A673 (cell line): ENCODE measurements at regions not wholly inside any gene's neighbourhood (a gene's known extent, or its start where the extent isn't known, plus 50 kb on each side); places are given as distances from the start of the nearest gene placed in this dataset.

Source experiments
- BruUV-seq: library from RNA; stranded (reverse); fragments of 400-500 nt; replicated peaks from 2 replicates; lab custom pipeline; 2021; lab: Mats Ljungman, UMichigan
- CTCF ChIA-PET: fragments of 300-600 bp; sonication (Branson Sonifier 250); formaldehyde crosslinking; loops from one replicate; lab custom pipeline; 2022; ENCODE audit warnings: antibody characterized with exemption; lab: Charles Lee
- POLR2A ChIA-PET: fragments of 300-600 bp; sonication (Branson Sonifier 250); formaldehyde crosslinking; loops from one replicate; lab custom pipeline; 2022; ENCODE audit warnings: antibody characterized with exemption; ENCODE audit not compliant: low non-redundant PET; lab: Charles Lee
- DNase-seq: peaks from one replicate; pipeline ENCODE4 v3.0.0-alpha.2; 2015; ENCODE audit warnings: low spot score
- H3K27ac ChIP-seq: fragments of 200-600 bp; sonication (generic); 2 replicates; pipeline ENCODE4 v1.5.1; 2016; ENCODE audit warnings: mixed run types, low read depth, mild to moderate bottlenecking, mixed read lengths, antibody characterized with exemption, low read length; ENCODE audit not compliant: poor library complexity, severe bottlenecking
- H3K27me3 ChIP-seq: fragments of 200-600 bp; sonication (generic); replicated peaks from 2 replicates; pipeline ENCODE4 v1.6.1; 2017; ENCODE audit warnings: mixed run types, low read depth, mild to moderate bottlenecking, mixed read lengths, antibody characterized with exemption, low read length; ENCODE audit not compliant: insufficient read depth, poor library complexity
- H3K36me3 ChIP-seq: fragments of 200-600 bp; sonication (generic); 2 replicates; pipeline ENCODE4 v1.6.1; 2016; ENCODE audit warnings: mixed run types, mild to moderate bottlenecking, mixed read lengths, antibody characterized with exemption, low read length; ENCODE audit not compliant: insufficient read depth, poor library complexity, severe bottlenecking
- H3K4me1 ChIP-seq: fragments of 200-600 bp; sonication (generic); 2 replicates; pipeline ENCODE4 v1.6.1; 2017; ENCODE audit warnings: mixed run types, mild to moderate bottlenecking, mixed read lengths, antibody characterized with exemption, low read length; ENCODE audit not compliant: insufficient read depth, poor library complexity, severe bottlenecking
- H3K4me3 ChIP-seq: fragments of 200-600 bp; sonication (generic); 2 replicates; pipeline ENCODE4 v1.5.1; 2016; ENCODE audit warnings: low read depth, mixed run types, mild to moderate bottlenecking, mixed read lengths, low read length; ENCODE audit not compliant: poor library complexity, severe bottlenecking
- H3K9me3 ChIP-seq: fragments of 200-600 bp; sonication (generic); 2 replicates; pipeline ENCODE4 v1.6.1; 2016; ENCODE audit warnings: mixed run types, low read depth, mild to moderate bottlenecking, mixed read lengths, antibody characterized with exemption, low read length; ENCODE audit not compliant: poor library complexity, severe bottlenecking
- CTCF ChIP-seq: fragments of 300-800, 200-600 bp; sonication (generic); conservative IDR thresholded peaks from 2 replicates; pipeline ENCODE4 v1.5.1; 2017; ENCODE audit warnings: low read depth, mild to moderate bottlenecking, antibody characterized with exemption, low read length, moderate library complexity, mixed read lengths
- EZH2 ChIP-seq: fragments of 200-600 bp; sonication (generic); IDR thresholded peaks from 2 replicates; pipeline ENCODE4 v1.6.1; 2017; ENCODE audit warnings: borderline replicate concordance, low read depth, mild to moderate bottlenecking, mixed read lengths, antibody characterized with exemption, low read length; ENCODE audit not compliant: poor library complexity, severe bottlenecking
- intact Hi-C: fragments of 100-400 bp; cut with micrococcal nuclease; formaldehyde crosslinking; loops from one replicate; pipeline ENCODE4 v1.10.0; 2022; ENCODE audit not compliant: unreplicated experiment

GRCh38 chr2:57185568-57185967 lies 861.0 kb upstream of the VRK2 start:
- DNase-seq = no peak
- no peaks in the 10 kb centered on the region for H3K4me1 ChIP-seq
- H3K4me3 ChIP-seq = no peak overlapping the region
- intact Hi-C loops = no loop called here
- POLR2A ChIA-PET = no interaction called here
- no peak overlapping the region for H3K27ac ChIP-seq
- no peaks in the 10 kb centered on the region for H3K27me3 ChIP-seq
- H3K36me3 ChIP-seq = no peaks in the 10 kb centered on the region
- no peaks in the 10 kb centered on the region for H3K9me3 ChIP-seq
- no TSS peak for BruUV-seq
- TF ChIP-seq CTCF (no peak), EZH2 (no peak)
- CTCF ChIA-PET = no interaction called here

GRCh38 chr2:57190007-57190406 lies 856.6 kb upstream of the VRK2 start:
- ChIA-PET POLR2A (no interaction called here), CTCF (no interaction called here)
- Histone ChIP-seq H3K4me3 (no peak overlapping the region), H3K27me3 (no peaks in the 10 kb centered on the region), H3K36me3 (no peaks in the 10 kb centered on the region), H3K27ac (no peak overlapping the region), H3K4me1 (no peaks in the 10 kb centered on the region), H3K9me3 (no peaks in the 10 kb centered on the region)
- DNase-seq = no peak
- TF ChIP-seq CTCF (no peak), EZH2 (no peak)
- BruUV-seq = no TSS peak
- intact Hi-C loops = no loop called here

- Histone ChIP-seq H3K36me3 (no peaks in the 10 kb centered on the region), H3K9me3 (no peaks in the 10 kb centered on the region), H3K27ac (no peak overlapping the region), H3K4me3 (no peak overlapping the region), H3K27me3 (no peaks in the 10 kb centered on the region), H3K4me1 (no peaks in the 10 kb centered on the region)
- ChIA-PET CTCF (no interaction called here), POLR2A (no interaction called here)
- intact Hi-C loops = no loop called here
- DNase-seq = no peak
- no peak for TF ChIP-seq CTCF
- TF ChIP-seq EZH2 = no peak
- no TSS peak for BruUV-seq
These were observed 846.9 kb upstream of the VRK2 start for GRCh38 chr2:57199663-57200062.
